Right atrium auricular region (tissue), 2 donors: ENCODE measurements at regions not wholly inside any gene's neighbourhood (a gene's known extent, or its start where the extent isn't known, plus 50 kb on each side); places are given as distances from the start of the nearest gene placed in this dataset.

Experiments used
- DNase-seq: peaks from one replicate; pipeline ENCODE4 v3.0.0-alpha.2; 2019; ENCODE audit warnings: low spot score
- H3K27ac ChIP-seq, 2 donors: fragments of 200-600 bp; sonication (generic); 1 replicate in 1 of 2; 2 replicates in 1 of 2; pipeline ENCODE4 v1.5.1; 2016 to 2019
- H3K27me3 ChIP-seq, 2 donors: fragments of 200-600 bp; sonication (generic); one replicate each; pipeline versions ENCODE4 v1.5.1 to v1.6.0; 2017 to 2019
- H3K36me3 ChIP-seq: fragments of 200-600 bp; sonication (generic); one replicate; pipeline ENCODE4 v1.5.1; 2016
- H3K4me1 ChIP-seq, 2 donors: fragments of 200-600 bp; sonication (generic); one replicate each; pipeline versions ENCODE4 v1.5.1 to v1.6.0; 2017 to 2019
- H3K4me3 ChIP-seq, 2 donors: fragments of 200-600 bp; sonication (generic); 1 replicate in 1 of 2; 2 replicates in 1 of 2; pipeline ENCODE4 v1.5.1; 2017 to 2019; ENCODE audit warnings: mild to moderate bottlenecking in 1 of 2, moderate library complexity in 1 of 2
- H3K9me3 ChIP-seq, 2 donors: fragments of 200-600 bp; sonication (generic); one replicate each; pipeline ENCODE4 v1.5.1; 2019
- TF ChIP-seq, protein P1 (sequence below), 2 donors: fragments of 200-600 bp; sonication (generic); IDR thresholded peaks; one replicate each; pipeline ENCODE4 v1.5.1; 2019; ENCODE audit warnings: antibody characterized with exemption in 2 of 2

- H3K27ac ChIP-seq = no peak overlapping the region
- H3K9me3 ChIP-seq = no peaks in the 10 kb centered on the region
- no peak for DNase-seq
- H3K4me3 ChIP-seq = no peak overlapping the region
- no peaks in the 10 kb centered on the region for H3K27me3 ChIP-seq
- H3K36me3 ChIP-seq = no peaks in the 10 kb centered on the region
- TF ChIP-seq, protein P1, sequence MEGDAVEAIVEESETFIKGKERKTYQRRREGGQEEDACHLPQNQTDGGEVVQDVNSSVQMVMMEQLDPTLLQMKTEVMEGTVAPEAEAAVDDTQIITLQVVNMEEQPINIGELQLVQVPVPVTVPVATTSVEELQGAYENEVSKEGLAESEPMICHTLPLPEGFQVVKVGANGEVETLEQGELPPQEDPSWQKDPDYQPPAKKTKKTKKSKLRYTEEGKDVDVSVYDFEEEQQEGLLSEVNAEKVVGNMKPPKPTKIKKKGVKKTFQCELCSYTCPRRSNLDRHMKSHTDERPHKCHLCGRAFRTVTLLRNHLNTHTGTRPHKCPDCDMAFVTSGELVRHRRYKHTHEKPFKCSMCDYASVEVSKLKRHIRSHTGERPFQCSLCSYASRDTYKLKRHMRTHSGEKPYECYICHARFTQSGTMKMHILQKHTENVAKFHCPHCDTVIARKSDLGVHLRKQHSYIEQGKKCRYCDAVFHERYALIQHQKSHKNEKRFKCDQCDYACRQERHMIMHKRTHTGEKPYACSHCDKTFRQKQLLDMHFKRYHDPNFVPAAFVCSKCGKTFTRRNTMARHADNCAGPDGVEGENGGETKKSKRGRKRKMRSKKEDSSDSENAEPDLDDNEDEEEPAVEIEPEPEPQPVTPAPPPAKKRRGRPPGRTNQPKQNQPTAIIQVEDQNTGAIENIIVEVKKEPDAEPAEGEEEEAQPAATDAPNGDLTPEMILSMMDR (IDR thresholded peaks at IDR 0.05) = no peak
- no peaks in the 10 kb centered on the region for H3K4me1 ChIP-seq
Measured at GRCh38 chr5:20654033-20654432, 666.0 kb upstream of the CDH18 start.

- Histone ChIP-seq H3K9me3 (no peaks in the 10 kb centered on the region), H3K4me3 (no peak overlapping the region)
Measured at GRCh38 chr5:20649966-20650365, 662.0 kb upstream of the CDH18 start.

GRCh38 chr5:20648981-20649380 lies 661.0 kb upstream of the CDH18 start:
- TF ChIP-seq, protein P1 (IDR thresholded peaks at IDR 0.05) = no peak
- Histone ChIP-seq H3K27ac (no peak overlapping the region), H3K4me3 (no peak overlapping the region), H3K27me3 (no peaks in the 10 kb centered on the region), H3K4me1 (no peaks in the 10 kb centered on the region), H3K36me3 (no peaks in the 10 kb centered on the region), H3K9me3 (no peaks in the 10 kb centered on the region)
- DNase-seq = no peak

More at GRCh38 chr5:20649966-20650365, 662.0 kb upstream of the CDH18 start:
- TF ChIP-seq, protein P1 (IDR thresholded peaks at IDR 0.05) = no peak
- DNase-seq = no peak
- no peaks in the 10 kb centered on the region for H3K4me1 ChIP-seq
- no peak overlapping the region for H3K27ac ChIP-seq
- H3K36me3 ChIP-seq = no peaks in the 10 kb centered on the region
- H3K27me3 ChIP-seq = no peaks in the 10 kb centered on the region

DNA sequence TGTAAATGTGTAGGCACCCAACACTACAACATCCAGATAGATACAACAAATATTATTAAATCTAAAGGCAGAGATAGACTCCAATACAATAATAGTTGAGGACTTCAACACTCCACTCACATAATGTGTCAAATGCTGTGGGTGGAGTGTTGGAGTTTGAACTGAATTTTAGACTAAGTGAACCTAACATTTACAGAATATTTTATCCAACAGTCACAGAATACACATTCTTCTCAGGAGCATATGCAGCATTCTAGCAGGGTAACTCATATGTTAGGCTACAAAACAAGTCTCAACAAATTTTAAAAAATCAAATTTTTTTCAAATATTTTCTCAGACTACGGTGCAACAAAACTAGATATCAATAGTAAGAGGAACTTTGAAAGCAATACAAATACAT lies 648.7 kb upstream of the CDH18 start:
- H3K36me3 ChIP-seq = no peaks in the 10 kb centered on the region

GRCh38 chr5:20619591-20619990 lies 631.6 kb upstream of the CDH18 start:
- Histone ChIP-seq H3K27ac (no peak overlapping the region), H3K4me3 (no peak overlapping the region), H3K9me3 (no peaks in the 10 kb centered on the region), H3K27me3 (no peaks in the 10 kb centered on the region), H3K4me1 (no peaks in the 10 kb centered on the region), H3K36me3 (no peaks in the 10 kb centered on the region)
- DNase-seq = no peak
- TF ChIP-seq, protein P1 (IDR thresholded peaks at IDR 0.05) = no peak

More for the DNA sequence above, 648.7 kb upstream of the CDH18 start:
- DNase-seq = no peak
- H3K4me1 ChIP-seq = no peaks in the 10 kb centered on the region
- H3K27me3 ChIP-seq = no peaks in the 10 kb centered on the region
- no peak overlapping the region for H3K27ac ChIP-seq
- no peak overlapping the region for H3K4me3 ChIP-seq
- TF ChIP-seq, protein P1 (IDR thresholded peaks at IDR 0.05) = no peak
- H3K9me3 ChIP-seq = no peaks in the 10 kb centered on the region

DNA sequence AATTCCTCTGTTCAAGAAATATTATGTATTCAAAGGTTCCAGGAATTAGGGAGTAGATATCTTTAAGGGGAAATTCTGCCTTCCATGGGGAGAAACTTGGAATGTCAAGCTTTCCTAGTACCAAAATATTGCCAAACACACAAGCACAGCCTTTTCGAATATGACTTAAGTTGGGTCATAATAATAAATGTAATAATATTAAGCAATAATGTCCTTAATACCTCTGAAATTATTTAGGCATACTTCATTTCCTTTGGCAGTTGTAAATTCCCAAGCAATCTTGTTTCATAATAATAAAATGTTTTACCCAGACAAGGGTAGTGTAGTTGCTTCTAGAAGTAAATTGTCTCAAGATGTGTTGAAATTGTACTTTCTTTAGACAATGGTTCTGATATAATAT lies 630.3 kb upstream of the CDH18 start:
- no peaks in the 10 kb centered on the region for H3K4me1 ChIP-seq
- H3K4me3 ChIP-seq = no peak overlapping the region
- H3K27me3 ChIP-seq = no peaks in the 10 kb centered on the region
- H3K27ac ChIP-seq = no peak overlapping the region
- no peaks in the 10 kb centered on the region for H3K9me3 ChIP-seq
- DNase-seq = no peak
- H3K36me3 ChIP-seq = no peaks in the 10 kb centered on the region
- TF ChIP-seq, protein P1 (IDR thresholded peaks at IDR 0.05) = no peak
